22Rv1 (cell line): ENCODE measurements at regions not wholly inside any gene's neighbourhood (a gene's known extent, or its start where the extent isn't known, plus 50 kb on each side); places are given as distances from the start of the nearest gene placed in this dataset.

ENCODE experiments used
- CTCF ChIP-seq: fragments of 450-650 bp; IDR thresholded peaks from 2 replicates; pipeline ENCODE4 v1.5.1; 2017; ENCODE audit warnings: mild to moderate bottlenecking
- ZFX ChIP-seq: fragments of 450-650 bp; IDR thresholded peaks from 2 replicates; pipeline ENCODE4 v1.6.1; 2017; ENCODE audit warnings: antibody characterized with exemption, borderline replicate concordance

- TF ChIP-seq CTCF (no peak), ZFX (no peak)
Measured at GRCh38 chr22:22123118-22123959, 121.2 kb upstream of the VPREB1 start.
